H9 (cell line): ENCODE measurements at regions not wholly inside any gene's neighbourhood (a gene's known extent, or its start where the extent isn't known, plus 50 kb on each side); places are given as distances from the start of the nearest gene placed in this dataset.

Source experiments
- DNase-seq: peaks from one replicate; pipeline ENCODE4 v3.0.0-alpha.2; 2017
- H2AFZ ChIP-seq: one replicate; pipeline ENCODE4 v1.6.1; 2013; ENCODE audit warnings: mild to moderate bottlenecking, low read length, control low read depth, moderate library complexity
- H2AK5ac ChIP-seq: 2 replicates; pipeline ENCODE4 v1.6.1; 2013; ENCODE audit warnings: low read length, control low read depth, mixed read lengths; ENCODE audit not compliant: insufficient read length
- H2BK120ac ChIP-seq: one replicate; pipeline ENCODE4 v1.6.1; 2013; ENCODE audit warnings: low read depth, mild to moderate bottlenecking, low read length, control low read depth, inconsistent platforms; ENCODE audit not compliant: poor library complexity, severe bottlenecking
- H2BK12ac ChIP-seq: 2 replicates; pipeline ENCODE4 v1.6.1; 2013; ENCODE audit warnings: low read length, control low read depth, mixed read lengths, low read depth; ENCODE audit not compliant: insufficient read length
- H2BK15ac ChIP-seq: 2 replicates; pipeline ENCODE4 v1.6.1; 2013; ENCODE audit warnings: low read depth, low read length, control low read depth
- H2BK20ac ChIP-seq: one replicate; pipeline ENCODE4 v1.6.1; 2013; ENCODE audit warnings: low read depth, mild to moderate bottlenecking, low read length, control low read depth, inconsistent platforms; ENCODE audit not compliant: poor library complexity, severe bottlenecking
- H2BK5ac ChIP-seq: 2 replicates; pipeline ENCODE4 v1.6.1; 2013; ENCODE audit warnings: low read length, control low read depth, mixed read lengths; ENCODE audit not compliant: insufficient read length
- H3K14ac ChIP-seq: 2 replicates; pipeline ENCODE4 v1.6.1; 2013; ENCODE audit warnings: low read length, control low read depth; ENCODE audit not compliant: insufficient read depth
- H3K18ac ChIP-seq: 2 replicates; pipeline ENCODE4 v1.6.1; 2013; ENCODE audit warnings: low read depth, mild to moderate bottlenecking, mixed read lengths, low read length, control low read depth; ENCODE audit not compliant: insufficient read length
- H3K23ac ChIP-seq: 2 replicates; pipeline ENCODE4 v1.6.1; 2013; ENCODE audit warnings: low read length, control low read depth, mixed read lengths, low read depth; ENCODE audit not compliant: insufficient read length
- H3K23me2 ChIP-seq: 2 replicates; pipeline ENCODE4 v1.6.1; 2013; ENCODE audit warnings: low read depth, mild to moderate bottlenecking, mixed read lengths, low read length, control low read depth; ENCODE audit not compliant: insufficient read length, poor library complexity, severe bottlenecking
- H3K27ac ChIP-seq: 2 replicates; pipeline ENCODE4 v1.5.1; 2013; ENCODE audit warnings: low read length, control low read depth, mixed read lengths, low read depth; ENCODE audit not compliant: insufficient read length
- H3K27me3 ChIP-seq: 2 replicates; pipeline ENCODE4 v1.6.1; 2013; ENCODE audit warnings: low read length, control low read depth, inconsistent platforms; ENCODE audit not compliant: insufficient read depth
- H3K4ac ChIP-seq: 2 replicates; pipeline ENCODE4 v1.6.1; 2013; ENCODE audit warnings: low read depth, mild to moderate bottlenecking, control low read depth, inconsistent platforms, low read length, moderate library complexity
- H3K4me1 ChIP-seq: 2 replicates; pipeline ENCODE4 v1.6.1; 2013; ENCODE audit warnings: low read length, control low read depth, inconsistent platforms; ENCODE audit not compliant: insufficient read depth
- H3K4me2 ChIP-seq: 2 replicates; pipeline ENCODE4 v1.6.1; 2013; ENCODE audit warnings: low read length, control low read depth, mixed read lengths; ENCODE audit not compliant: insufficient read length, insufficient read depth
- H3K56ac ChIP-seq: 2 replicates; pipeline ENCODE4 v1.6.1; 2013; ENCODE audit warnings: low read depth, mild to moderate bottlenecking, mixed read lengths, low read length, control low read depth; ENCODE audit not compliant: insufficient read length
- H3K79me1 ChIP-seq: 2 replicates; pipeline ENCODE4 v1.6.1; 2013; ENCODE audit warnings: low read depth, mild to moderate bottlenecking, moderate library complexity, low read length, control low read depth, inconsistent platforms; ENCODE audit not compliant: insufficient read depth, poor library complexity, severe bottlenecking
- H3K79me2 ChIP-seq: 2 replicates; pipeline ENCODE4 v1.6.1; 2013; ENCODE audit warnings: low read length, control low read depth, inconsistent platforms; ENCODE audit not compliant: insufficient read depth
- H3K9ac ChIP-seq: 2 replicates; pipeline ENCODE4 v1.6.1; 2013; ENCODE audit warnings: low read length, control low read depth, mixed read lengths; ENCODE audit not compliant: insufficient read length; ENCODE audit errors: extremely low read depth
- H3K9me3 ChIP-seq: one replicate; pipeline ENCODE4 v1.6.1; 2013; ENCODE audit warnings: low read depth, low read length, inconsistent platforms; ENCODE audit not compliant: control insufficient read depth
- H3T11ph ChIP-seq: one replicate; pipeline ENCODE4 v1.6.1; 2013; ENCODE audit warnings: mild to moderate bottlenecking, low read length, control low read depth, inconsistent platforms
- H4K20me1 ChIP-seq: one replicate; pipeline ENCODE4 v1.6.1; 2013; ENCODE audit not compliant: control insufficient read depth, insufficient read length, insufficient read depth
- H4K5ac ChIP-seq: 2 replicates; pipeline ENCODE4 v1.6.1; 2013; ENCODE audit warnings: low read depth, mild to moderate bottlenecking, mixed read lengths, low read length, control low read depth; ENCODE audit not compliant: insufficient read length
- H4K8ac ChIP-seq: replicated peaks from 2 replicates; pipeline ENCODE4 v1.6.1; 2013; ENCODE audit warnings: low read length, control low read depth, mixed read lengths, low read depth; ENCODE audit not compliant: insufficient read length
- H4K91ac ChIP-seq: 2 replicates; pipeline ENCODE4 v1.6.1; 2013; ENCODE audit warnings: low read depth, mild to moderate bottlenecking, moderate library complexity, mixed read lengths, low read length, control low read depth; ENCODE audit not compliant: insufficient read length
- H3K27ac Mint-ChIP-seq, 3 experiments: 2 replicates in 2 of 3; 3 replicates in 1 of 3; pipeline ENCODE4 v1.8.0; 2020 to 2021; ENCODE audit warnings: mixed read lengths in 3 of 3, mild to moderate bottlenecking in 1 of 3, moderate library complexity in 1 of 3
- H3K27me3 Mint-ChIP-seq: 2 replicates; pipeline ENCODE4 v1.8.0; 2021; ENCODE audit warnings: low read depth, mild to moderate bottlenecking, moderate library complexity, mixed read lengths
- H3K36me3 Mint-ChIP-seq, 3 experiments: 2 replicates in 2 of 3; 3 replicates in 1 of 3; pipeline ENCODE4 v1.8.0; 2020 to 2021; ENCODE audit warnings: low read depth in 3 of 3, mixed read lengths in 3 of 3; ENCODE audit not compliant: insufficient read depth in 1 of 3
- H3K4me1 Mint-ChIP-seq, 2 experiments: 2 replicates each; pipeline ENCODE4 v1.8.0; 2020; ENCODE audit warnings: mixed read lengths in 2 of 2
- H3K4me3 Mint-ChIP-seq, 2 experiments: 2 replicates in 1 of 2; 3 replicates in 1 of 2; pipeline ENCODE4 v1.8.0; 2020 to 2021; ENCODE audit warnings: mild to moderate bottlenecking in 2 of 2, mixed read lengths in 2 of 2, moderate library complexity in 1 of 2
- H3K9me3 Mint-ChIP-seq, 2 experiments: 2 replicates in 1 of 2; 3 replicates in 1 of 2; pipeline ENCODE4 v1.8.0; 2020; ENCODE audit warnings: mild to moderate bottlenecking in 2 of 2, mixed read lengths in 2 of 2, moderate library complexity in 1 of 2
- WGBS: extraction: QIAGEN DNeasy Blood & Tissue Kit; methylation state at CpG from one replicate; pipeline ENCODE4 v1.1.7; 2013; ENCODE audit warnings: missing lambda C conversion rate, low lambda C conversion rate, mixed read lengths; ENCODE audit not compliant: insufficient read length; ENCODE audit errors: extremely low coverage; 5-methylcytosine and 5-hydroxymethylcytosine counted together
- TF ChIP-seq, protein P1 (sequence below): fragments of 200-600 bp; sonication (generic); conservative IDR thresholded peaks from 3 replicates; pipeline ENCODE4 v1.8.0; 2021; ENCODE audit warnings: antibody characterized with exemption, mild to moderate bottlenecking

DNA sequence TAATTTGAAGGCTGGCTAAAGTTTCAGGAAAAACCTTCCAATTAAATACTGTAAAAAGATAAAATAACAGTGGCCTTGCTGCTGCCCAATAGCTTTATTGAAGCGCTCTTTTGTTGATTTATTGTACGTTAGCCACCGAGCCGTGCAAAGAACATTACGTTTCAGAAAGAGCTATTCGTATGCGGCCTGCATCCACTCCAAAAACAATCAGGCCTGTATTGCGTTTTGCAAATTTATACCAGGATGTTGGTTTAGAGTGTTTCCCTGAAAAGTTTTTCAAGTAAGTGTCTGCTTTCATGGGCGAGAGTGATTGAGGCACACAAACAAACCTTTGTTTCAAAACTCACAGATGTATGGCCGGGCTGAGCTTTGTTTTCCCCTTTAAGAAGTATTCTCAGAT, 257.2 kb upstream of the SALL3 start:
- Histone ChIP-seq H4K91ac (no peak overlapping the region), H3T11ph (no peak overlapping the region), H4K5ac (no peak overlapping the region), H3K4me2 (peak overlapping the region; percentile 32), H3K14ac (no peak overlapping the region), H2BK120ac (no peak overlapping the region), H2BK20ac (no peak overlapping the region), H3K18ac (no peak overlapping the region), H2BK12ac (no peak overlapping the region), H2BK15ac (no peak overlapping the region), H3K27ac (no peak overlapping the region), H3K23me2 (no peaks in the 10 kb centered on the region), H3K27me3 (no peaks in the 10 kb centered on the region), H3K23ac (no peak overlapping the region), H3K9ac (no peak overlapping the region), H3K79me2 (no peaks in the 10 kb centered on the region), H4K8ac (no peak overlapping the region), H3K9me3 (no peaks in the 10 kb centered on the region), H3K4me1 (peaks cover 14% of the 10 kb centered on the region; the same call in 1 of the 2 replicates), H4K20me1 (no peaks in the 10 kb centered on the region), H3K56ac (no peak overlapping the region), H3K4ac (no peak overlapping the region), H2BK5ac (no peak overlapping the region), H3K79me1 (no peaks in the 10 kb centered on the region), H2AK5ac (no peak overlapping the region), H2AFZ (no peak overlapping the region)
- DNase-seq, result no peak
- H3K36me3 Mint-ChIP-seq, result peaks cover 0 to 9% (median 4%) of the 10 kb centered on the region in 3 experiments; a peak in 4 of 7 replicates
- H3K27me3 Mint-ChIP-seq, result peaks cover 10% of the 10 kb centered on the region
- H3K27ac Mint-ChIP-seq, result peak overlapping the region in 2 of 3 experiments; percentile 57 to 97; a peak in 4 of 7 replicates
- no peaks in the 10 kb centered on the region; a peak in 1 of 5 replicates for H3K9me3 Mint-ChIP-seq
- no peak overlapping the region; a peak in 3 of 5 replicates for H3K4me3 Mint-ChIP-seq
- TF ChIP-seq, protein P1, sequence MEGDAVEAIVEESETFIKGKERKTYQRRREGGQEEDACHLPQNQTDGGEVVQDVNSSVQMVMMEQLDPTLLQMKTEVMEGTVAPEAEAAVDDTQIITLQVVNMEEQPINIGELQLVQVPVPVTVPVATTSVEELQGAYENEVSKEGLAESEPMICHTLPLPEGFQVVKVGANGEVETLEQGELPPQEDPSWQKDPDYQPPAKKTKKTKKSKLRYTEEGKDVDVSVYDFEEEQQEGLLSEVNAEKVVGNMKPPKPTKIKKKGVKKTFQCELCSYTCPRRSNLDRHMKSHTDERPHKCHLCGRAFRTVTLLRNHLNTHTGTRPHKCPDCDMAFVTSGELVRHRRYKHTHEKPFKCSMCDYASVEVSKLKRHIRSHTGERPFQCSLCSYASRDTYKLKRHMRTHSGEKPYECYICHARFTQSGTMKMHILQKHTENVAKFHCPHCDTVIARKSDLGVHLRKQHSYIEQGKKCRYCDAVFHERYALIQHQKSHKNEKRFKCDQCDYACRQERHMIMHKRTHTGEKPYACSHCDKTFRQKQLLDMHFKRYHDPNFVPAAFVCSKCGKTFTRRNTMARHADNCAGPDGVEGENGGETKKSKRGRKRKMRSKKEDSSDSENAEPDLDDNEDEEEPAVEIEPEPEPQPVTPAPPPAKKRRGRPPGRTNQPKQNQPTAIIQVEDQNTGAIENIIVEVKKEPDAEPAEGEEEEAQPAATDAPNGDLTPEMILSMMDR, result no peak
- H3K4me1 Mint-ChIP-seq, result peaks cover 44 to 49% of the 10 kb centered on the region in 2 experiments
- WGBS, result no CpG with 5 or more reads among the region's 10 CpGs
